ENCODE measurements at regions not wholly inside any gene's neighbourhood (a gene's known extent, or its start where the extent isn't known, plus 50 kb on each side); places are given as distances from the start of the nearest gene placed in this dataset.

DNA sequence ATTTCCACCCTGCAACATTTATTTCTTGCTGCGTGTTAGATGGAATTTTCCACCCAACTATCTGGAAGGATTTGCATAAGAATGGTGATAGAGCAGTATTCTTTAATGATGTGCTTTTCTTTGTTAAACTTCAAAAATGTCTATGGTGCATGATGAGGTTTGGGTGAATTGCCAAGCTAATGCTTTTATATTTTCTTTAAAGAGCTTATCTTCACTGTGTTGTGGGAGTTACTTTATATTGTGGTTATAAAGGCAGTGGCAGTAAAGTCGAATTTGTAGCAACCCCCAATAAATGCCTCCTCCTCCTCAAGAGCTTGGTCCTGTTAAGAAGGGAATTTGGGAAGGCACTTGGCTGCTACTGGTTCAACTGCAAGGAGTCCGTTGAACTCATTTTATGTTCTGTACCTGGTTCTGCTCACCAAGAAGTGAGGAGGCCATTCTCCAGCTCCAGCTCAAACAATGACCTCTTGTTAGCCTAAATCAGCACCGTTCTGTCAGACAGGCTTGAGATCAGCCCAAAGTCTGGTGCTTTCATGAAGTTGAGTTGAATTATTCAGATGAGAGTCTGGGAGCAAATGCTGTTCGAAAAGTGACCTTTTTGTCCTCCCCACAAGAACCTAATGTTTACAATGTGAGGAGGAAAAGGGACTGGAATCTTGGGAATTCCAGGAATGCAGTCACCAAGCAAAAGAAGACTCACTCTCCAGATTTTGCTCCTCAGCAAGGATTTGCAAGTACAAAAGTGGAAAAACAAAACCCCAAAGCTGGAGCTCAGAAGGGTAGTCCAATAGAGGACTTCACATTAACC, 217.0 kb downstream of the TMEM38B start:
- intact Hi-C loops (cut with DNase I), result no loop called here
- TF ChIP-seq, protein P1, sequence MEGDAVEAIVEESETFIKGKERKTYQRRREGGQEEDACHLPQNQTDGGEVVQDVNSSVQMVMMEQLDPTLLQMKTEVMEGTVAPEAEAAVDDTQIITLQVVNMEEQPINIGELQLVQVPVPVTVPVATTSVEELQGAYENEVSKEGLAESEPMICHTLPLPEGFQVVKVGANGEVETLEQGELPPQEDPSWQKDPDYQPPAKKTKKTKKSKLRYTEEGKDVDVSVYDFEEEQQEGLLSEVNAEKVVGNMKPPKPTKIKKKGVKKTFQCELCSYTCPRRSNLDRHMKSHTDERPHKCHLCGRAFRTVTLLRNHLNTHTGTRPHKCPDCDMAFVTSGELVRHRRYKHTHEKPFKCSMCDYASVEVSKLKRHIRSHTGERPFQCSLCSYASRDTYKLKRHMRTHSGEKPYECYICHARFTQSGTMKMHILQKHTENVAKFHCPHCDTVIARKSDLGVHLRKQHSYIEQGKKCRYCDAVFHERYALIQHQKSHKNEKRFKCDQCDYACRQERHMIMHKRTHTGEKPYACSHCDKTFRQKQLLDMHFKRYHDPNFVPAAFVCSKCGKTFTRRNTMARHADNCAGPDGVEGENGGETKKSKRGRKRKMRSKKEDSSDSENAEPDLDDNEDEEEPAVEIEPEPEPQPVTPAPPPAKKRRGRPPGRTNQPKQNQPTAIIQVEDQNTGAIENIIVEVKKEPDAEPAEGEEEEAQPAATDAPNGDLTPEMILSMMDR (IDR thresholded peaks at IDR 0.05), result no peak
- no peak for TF ChIP-seq POLR2A (IDR thresholded peaks at IDR 0.05)
- H3K4me1 ChIP-seq, result peaks cover 0 to 8% of the 10 kb centered on the region in 2 donors
- no peaks in the 10 kb centered on the region for H3K27me3 ChIP-seq
- no peak for DNase-seq
- no peak overlapping the region for H3K4me3 ChIP-seq (replicated peaks in 1 of 3)
- WGBS, 2 donors, result 28 to 43% methylated on average over 5 of the region's 5 CpGs
- no peaks in the 10 kb centered on the region for H3K9me3 ChIP-seq
- no peak overlapping the region for H3K27ac ChIP-seq
- H3K36me3 ChIP-seq, result no peaks in the 10 kb centered on the region

DNA sequence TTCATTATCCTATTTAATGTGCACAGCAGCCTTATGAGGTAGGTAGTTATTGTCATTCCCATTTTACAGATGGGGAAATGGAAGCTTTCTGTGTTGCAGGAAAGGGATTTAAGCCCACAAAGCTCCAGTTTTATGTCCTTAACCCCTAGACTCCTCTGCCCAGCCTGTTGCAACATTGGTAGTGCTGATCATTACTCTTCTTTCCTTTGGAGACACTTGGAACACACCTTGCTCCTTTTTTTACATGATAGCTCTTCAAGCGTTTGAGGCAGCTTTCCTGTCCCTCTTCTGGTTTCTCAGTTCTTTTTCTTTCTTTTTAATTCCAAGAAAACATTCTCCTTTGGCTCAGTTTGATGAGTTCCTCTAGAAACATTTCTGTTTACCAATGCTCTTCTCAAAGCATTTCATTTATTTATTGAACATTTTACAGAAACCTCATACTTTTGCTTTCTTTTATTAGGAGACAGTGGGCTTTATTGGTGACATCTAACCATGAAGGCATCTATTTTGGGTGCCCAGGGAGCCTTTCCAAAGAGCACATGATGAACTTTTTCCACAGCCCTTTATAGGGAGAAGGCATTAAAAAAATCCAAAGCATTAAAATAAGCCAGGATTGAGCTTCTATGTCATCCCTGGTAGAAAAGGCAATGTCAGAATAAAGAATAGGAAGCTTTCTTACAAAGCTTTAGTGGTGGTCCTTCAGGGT, 218.0 kb downstream of the TMEM38B start:
- DNase-seq, result no peak
- no peaks in the 10 kb centered on the region for H3K9me3 ChIP-seq
- no peak overlapping the region for H3K27ac ChIP-seq
- WGBS, 2 donors, result 63 to 73% methylated on average over 1 of the region's 1 CpG
- H3K36me3 ChIP-seq, result no peaks in the 10 kb centered on the region
- intact Hi-C loops (cut with DNase I), result no loop called here
- no peak overlapping the region for H3K4me3 ChIP-seq (replicated peaks in 1 of 3)
- TF ChIP-seq, protein P1 (IDR thresholded peaks at IDR 0.05), result no peak
- no peak for TF ChIP-seq POLR2A (IDR thresholded peaks at IDR 0.05)
- peaks cover 0 to 8% of the 10 kb centered on the region in 2 donors for H3K4me1 ChIP-seq
- no peaks in the 10 kb centered on the region for H3K27me3 ChIP-seq

DNA sequence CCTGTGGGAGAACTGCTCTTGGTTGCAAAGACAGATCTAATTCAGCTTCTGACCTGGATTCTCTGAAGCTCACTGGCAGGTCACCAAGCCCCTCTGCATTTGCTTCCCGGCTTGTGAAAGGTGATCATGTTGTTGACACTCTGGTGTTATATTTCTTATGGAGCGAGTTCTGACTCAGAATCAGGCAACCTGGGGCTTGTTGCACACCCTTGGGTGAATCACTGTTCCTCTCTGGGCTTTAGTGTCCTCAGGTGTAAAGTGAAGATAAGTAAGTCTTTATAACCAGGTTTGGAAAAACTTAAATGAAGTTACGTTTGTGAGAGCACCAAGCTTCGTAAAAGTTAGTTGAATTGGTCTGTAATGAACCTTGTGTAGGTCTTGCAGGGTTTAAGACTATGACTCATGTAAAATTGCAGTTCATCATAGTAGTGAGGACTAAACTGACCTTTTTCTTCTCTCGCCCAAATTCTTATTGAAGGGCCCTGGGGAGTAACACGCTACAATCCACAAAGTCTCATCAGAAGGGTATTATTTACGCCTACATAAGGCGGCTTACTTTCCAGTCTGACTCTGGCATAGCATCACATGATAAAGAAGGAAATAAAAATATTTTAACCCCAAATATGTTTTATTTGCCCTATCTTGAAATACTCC, 218.6 kb downstream of the TMEM38B start:
- whole genome bisulfite sequencing, 2 donors, result 83 to 88% methylated on average over 8 of the region's 8 CpGs
- no peak for DNase-seq

DNA sequence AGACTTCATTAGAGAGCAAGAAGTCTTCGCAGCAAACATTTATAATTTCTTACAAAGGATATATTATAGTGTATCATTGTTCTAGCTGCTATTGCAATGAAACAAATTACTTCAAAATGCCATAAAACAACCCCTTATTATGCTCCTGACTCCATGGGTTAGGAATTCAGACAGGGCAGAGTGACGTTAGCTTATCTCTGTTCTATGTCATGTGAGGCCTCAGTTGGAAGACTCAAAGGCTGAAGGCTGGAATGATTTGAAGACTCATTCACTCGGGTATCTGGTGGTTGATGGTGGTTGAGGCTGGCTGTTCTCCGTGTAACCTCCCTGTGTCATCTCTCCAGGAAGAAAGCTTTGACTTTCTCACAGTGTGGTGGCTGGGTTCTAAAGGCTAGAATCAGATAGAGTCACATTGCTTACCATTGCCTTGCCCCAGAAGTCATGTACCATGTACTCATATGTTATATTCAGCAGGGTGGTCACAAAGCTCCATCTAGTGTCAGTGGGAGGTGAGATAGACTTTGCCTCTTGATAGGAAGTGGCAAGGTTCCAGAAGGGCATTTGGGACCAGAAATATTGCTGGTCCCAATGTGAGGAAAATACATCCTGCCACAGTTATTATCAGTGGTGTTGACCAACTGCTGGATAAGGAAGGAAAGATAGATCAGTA, 226.9 kb downstream of the TMEM38B start:
- WGBS, 2 donors, result 65 to 74% methylated on average over 4 of the region's 4 CpGs
- H3K27ac ChIP-seq, result no peak overlapping the region
- no peak for DNase-seq
- no peak for TF ChIP-seq POLR2A (IDR thresholded peaks at IDR 0.05)
- TF ChIP-seq, protein P1 (IDR thresholded peaks at IDR 0.05), result no peak
- H3K36me3 ChIP-seq, result no peaks in the 10 kb centered on the region
- intact Hi-C loops (cut with DNase I), result no loop called here
- H3K4me1 ChIP-seq, result no peaks in the 10 kb centered on the region
- no peak overlapping the region for H3K4me3 ChIP-seq (replicated peaks in 1 of 3)
- H3K9me3 ChIP-seq, result no peaks in the 10 kb centered on the region
- H3K27me3 ChIP-seq, result no peaks in the 10 kb centered on the region

More for the DNA sequence above, 218.6 kb downstream of the TMEM38B start:
- TF ChIP-seq, protein P1 (IDR thresholded peaks at IDR 0.05), result no peak
- TF ChIP-seq POLR2A (IDR thresholded peaks at IDR 0.05), result no peak
- no peaks in the 10 kb centered on the region for H3K27me3 ChIP-seq
- intact Hi-C loops (cut with DNase I), result no loop called here
- H3K27ac ChIP-seq, result no peak overlapping the region
- no peaks in the 10 kb centered on the region for H3K36me3 ChIP-seq
- H3K9me3 ChIP-seq, result no peaks in the 10 kb centered on the region
- no peak overlapping the region for H3K4me3 ChIP-seq (replicated peaks in 1 of 3)
- H3K4me1 ChIP-seq, result peaks cover 0 to 8% of the 10 kb centered on the region in 2 donors
